ENCODE measurements at regions not wholly inside any gene's neighbourhood (a gene's known extent, or its start where the extent isn't known, plus 50 kb on each side); places are given as distances from the start of the nearest gene placed in this dataset.

DNA sequence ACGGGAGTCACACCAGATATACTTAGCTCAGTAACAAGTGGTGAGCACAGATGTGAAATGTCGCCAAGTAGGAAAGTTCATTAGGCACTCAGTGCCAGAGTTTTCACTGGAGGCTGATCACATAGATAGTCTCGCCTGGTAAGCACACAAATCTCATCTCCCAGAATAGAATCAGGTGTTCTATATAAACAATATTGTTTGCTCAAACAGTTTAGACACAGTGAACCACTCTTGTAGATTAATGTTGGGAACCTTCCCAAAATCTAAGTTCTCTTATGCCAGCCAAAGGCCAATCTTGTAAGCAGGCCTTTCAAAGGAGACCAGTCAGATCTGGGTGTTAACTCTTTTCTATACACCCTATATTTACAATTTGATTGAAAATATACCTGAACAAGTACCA is 716.5 kb upstream of the GRM3 start:
- no peak for DNase-seq (ENCODE audit: low read depth)
- TF ChIP-seq, protein P1, sequence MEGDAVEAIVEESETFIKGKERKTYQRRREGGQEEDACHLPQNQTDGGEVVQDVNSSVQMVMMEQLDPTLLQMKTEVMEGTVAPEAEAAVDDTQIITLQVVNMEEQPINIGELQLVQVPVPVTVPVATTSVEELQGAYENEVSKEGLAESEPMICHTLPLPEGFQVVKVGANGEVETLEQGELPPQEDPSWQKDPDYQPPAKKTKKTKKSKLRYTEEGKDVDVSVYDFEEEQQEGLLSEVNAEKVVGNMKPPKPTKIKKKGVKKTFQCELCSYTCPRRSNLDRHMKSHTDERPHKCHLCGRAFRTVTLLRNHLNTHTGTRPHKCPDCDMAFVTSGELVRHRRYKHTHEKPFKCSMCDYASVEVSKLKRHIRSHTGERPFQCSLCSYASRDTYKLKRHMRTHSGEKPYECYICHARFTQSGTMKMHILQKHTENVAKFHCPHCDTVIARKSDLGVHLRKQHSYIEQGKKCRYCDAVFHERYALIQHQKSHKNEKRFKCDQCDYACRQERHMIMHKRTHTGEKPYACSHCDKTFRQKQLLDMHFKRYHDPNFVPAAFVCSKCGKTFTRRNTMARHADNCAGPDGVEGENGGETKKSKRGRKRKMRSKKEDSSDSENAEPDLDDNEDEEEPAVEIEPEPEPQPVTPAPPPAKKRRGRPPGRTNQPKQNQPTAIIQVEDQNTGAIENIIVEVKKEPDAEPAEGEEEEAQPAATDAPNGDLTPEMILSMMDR (IDR thresholded peaks at IDR 0.05; ENCODE audit: low read length, missing control alignments), result no peak
- H3K4me3 ChIP-seq (replicated peaks; ENCODE audit: low read depth, low read length), result no peak overlapping the region

DNA sequence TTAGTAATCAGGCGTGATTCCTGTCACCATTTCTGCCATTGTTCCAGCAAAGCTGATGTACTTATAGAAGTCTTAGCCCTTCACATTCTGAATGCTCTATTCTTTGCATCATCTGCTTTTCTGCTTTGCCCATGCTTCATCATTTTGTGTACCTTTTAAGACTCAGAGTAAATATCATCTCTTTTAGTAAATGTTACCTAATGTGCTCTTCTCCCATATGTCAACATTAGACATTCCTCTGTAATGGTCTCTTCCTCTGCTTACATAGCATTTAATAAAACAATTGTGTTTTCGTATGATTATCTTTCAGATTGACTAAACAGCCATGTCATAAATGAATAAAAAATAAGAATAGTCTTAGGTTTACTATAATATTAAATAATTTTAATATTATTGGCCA is 719.6 kb upstream of the GRM3 start:
- H3K4me3 ChIP-seq (replicated peaks; ENCODE audit: low read depth, low read length), result no peak overlapping the region
- DNase-seq (ENCODE audit: low read depth), result no peak
- TF ChIP-seq, protein P1 (IDR thresholded peaks at IDR 0.05; ENCODE audit: low read length, missing control alignments), result no peak

DNA sequence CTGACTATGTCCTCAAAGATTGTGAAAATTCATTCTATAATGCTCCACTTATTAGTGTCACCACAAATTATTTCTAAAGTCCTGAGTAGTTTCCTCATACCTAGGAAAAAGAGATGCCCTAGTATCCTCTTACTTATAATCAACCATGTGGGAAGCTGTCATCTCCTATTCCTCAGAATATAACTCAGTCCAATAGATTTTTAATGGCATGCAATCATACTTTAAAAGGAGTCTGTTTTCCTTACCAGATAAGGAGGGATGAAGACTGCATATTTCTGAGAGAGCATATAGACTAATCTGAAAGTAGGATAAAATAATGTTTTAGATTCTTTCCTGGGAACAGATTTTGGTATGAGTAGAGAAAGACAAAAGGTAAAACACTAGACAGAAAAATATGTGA is 727.7 kb upstream of the GRM3 start:
- TF ChIP-seq, protein P1 (IDR thresholded peaks at IDR 0.05; ENCODE audit: low read length, missing control alignments), result no peak
- H3K4me3 ChIP-seq (replicated peaks; ENCODE audit: low read depth, low read length), result no peak overlapping the region

DNA sequence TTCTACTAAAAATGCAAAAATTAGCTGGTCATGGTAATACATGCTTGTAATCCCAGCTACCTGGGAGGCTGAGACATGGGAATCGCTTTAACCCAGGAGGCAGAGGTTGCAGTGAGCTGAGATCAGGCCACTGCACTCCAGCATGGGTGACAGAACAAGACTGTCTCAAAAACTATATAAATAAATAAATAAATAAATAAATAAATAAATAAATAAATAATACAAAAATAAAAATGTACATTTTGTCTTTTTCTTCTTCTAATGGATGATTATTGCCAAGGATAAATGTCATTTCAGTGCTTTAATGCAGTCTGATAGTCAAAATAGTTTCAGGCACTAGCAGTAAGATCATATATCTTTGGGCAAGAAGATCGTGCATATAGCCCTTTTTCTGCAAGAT is 727.6 kb upstream of the SEMA3D start:
- TF ChIP-seq, protein P1 (IDR thresholded peaks at IDR 0.05; ENCODE audit: low read length, missing control alignments), result no peak
- DNase-seq (ENCODE audit: low read depth), result no peak
- no peak overlapping the region for H3K4me3 ChIP-seq (replicated peaks; ENCODE audit: low read depth, low read length)

More for the DNA sequence above, 727.7 kb upstream of the GRM3 start:
- DNase-seq (ENCODE audit: low read depth), result no peak

DNA sequence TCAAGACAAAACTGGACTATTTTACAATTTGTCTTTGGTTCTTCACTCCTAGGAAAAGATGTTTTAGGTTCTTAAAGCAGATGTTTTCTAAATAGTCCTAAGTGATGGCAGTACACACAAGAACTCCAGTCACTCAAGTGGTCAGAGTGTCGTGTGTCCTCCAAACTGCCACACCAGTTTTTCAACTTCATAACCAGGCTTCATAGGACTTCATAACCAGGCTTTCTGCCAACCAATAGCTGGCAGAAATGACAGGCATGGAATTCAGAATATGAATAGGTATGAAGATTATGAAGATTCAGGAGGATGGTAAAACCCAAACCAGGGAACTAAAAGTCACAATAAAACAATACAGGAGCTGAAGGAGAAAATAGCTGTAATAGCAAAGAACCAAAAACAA is 721.2 kb upstream of the SEMA3D start:
- H3K4me3 ChIP-seq (replicated peaks; ENCODE audit: low read depth, low read length), result no peak overlapping the region
- TF ChIP-seq, protein P1 (IDR thresholded peaks at IDR 0.05; ENCODE audit: low read length, missing control alignments), result no peak
- no peak for DNase-seq (ENCODE audit: low read depth)

DNA sequence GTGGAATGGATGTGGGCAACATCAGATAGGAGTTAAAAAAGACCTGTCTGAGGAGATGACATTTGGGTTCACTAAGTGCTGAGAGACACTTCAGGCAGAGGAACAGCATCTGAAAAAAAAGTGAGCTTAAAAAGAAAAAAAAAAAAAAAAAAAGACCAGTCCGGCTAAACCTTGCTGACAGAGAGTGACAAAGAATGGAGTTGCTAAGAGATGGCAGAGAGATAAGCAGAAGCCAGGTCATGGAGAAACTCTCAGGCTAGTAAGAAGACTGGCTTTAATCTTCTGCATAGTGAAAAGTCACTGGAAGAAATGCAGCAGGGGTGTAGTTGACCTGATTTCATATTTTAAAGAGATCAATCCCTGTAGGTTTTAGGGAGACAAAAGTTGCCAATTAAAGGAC is 711.1 kb upstream of the SEMA3D start:
- no peak overlapping the region for H3K4me3 ChIP-seq (replicated peaks; ENCODE audit: low read depth, low read length)
- DNase-seq (ENCODE audit: low read depth), result no peak
- TF ChIP-seq, protein P1 (IDR thresholded peaks at IDR 0.05; ENCODE audit: low read length, missing control alignments), result no peak

DNA sequence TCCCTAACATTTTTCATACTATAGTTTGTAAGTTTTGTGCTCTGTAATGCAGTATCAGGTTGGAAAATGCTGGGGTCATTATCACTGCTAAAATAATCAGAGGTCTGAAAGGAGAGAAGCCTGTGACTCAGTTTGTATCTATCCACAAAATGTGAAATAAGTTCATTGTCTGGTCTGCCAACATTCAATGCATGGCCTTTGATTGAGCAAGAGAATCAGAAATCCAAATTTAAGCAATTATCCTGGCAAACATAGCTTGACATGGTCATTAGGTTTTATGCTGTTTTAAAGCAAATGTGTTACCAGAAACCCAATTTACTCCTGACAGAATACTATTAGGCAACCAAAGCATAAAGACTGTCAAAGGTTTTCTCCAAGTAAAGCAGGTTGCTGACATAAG is 709.7 kb upstream of the SEMA3D start:
- H3K4me3 ChIP-seq (replicated peaks; ENCODE audit: low read depth, low read length), result no peak overlapping the region
- DNase-seq (ENCODE audit: low read depth), result no peak
- TF ChIP-seq, protein P1 (IDR thresholded peaks at IDR 0.05; ENCODE audit: low read length, missing control alignments), result no peak
